Stimulated activated CD4-positive, alpha-beta T cell treated with anti-CD3 and anti-CD28 coated beads, Interleukin-12 subunit alpha, Interleukin-12 subunit beta, amount 100 ng/mL, for 4 hours (primary cell): ENCODE measurements at regions not wholly inside any gene's neighbourhood (a gene's known extent, or its start where the extent isn't known, plus 50 kb on each side); places are given as distances from the start of the nearest gene placed in this dataset.

Source experiments
- DNase-seq: peaks from one replicate; pipeline ENCODE4 v3.0.0-alpha.2; 2020

GRCh38 chr21:36636439-36636838 is 62.5 kb upstream of the SIM2 start:
- no peak for DNase-seq

GRCh38 chr21:36639769-36640168 is 59.1 kb upstream of the SIM2 start:
- no peak for DNase-seq

- no peak for DNase-seq
Measured at GRCh38 chr21:36640174-36640720, 58.7 kb upstream of the SIM2 start.

GRCh38 chr21:36640721-36641244 is 58.1 kb upstream of the SIM2 start:
- DNase-seq: no peak

- DNase-seq: no peak
Measured at GRCh38 chr21:36641346-36641745, 57.6 kb upstream of the SIM2 start.

- no peak for DNase-seq
Measured at GRCh38 chr21:36641886-36642285, 57.0 kb upstream of the SIM2 start.

- DNase-seq: no peak
Measured at GRCh38 chr21:36642777-36643176, 56.1 kb upstream of the SIM2 start.

- DNase-seq: no peak
Measured at GRCh38 chr21:36643374-36644250, 55.3 kb upstream of the SIM2 start.

GRCh38 chr21:36646011-36646410 is 52.9 kb upstream of the SIM2 start:
- no peak for DNase-seq

- DNase-seq: no peak
Measured at GRCh38 chr21:36646645-36647044, 52.3 kb upstream of the SIM2 start.

GRCh38 chr21:36647279-36648093 is 51.4 kb upstream of the SIM2 start:
- no peak for DNase-seq
